ENCODE measurements at regions not wholly inside any gene's neighbourhood (a gene's known extent, or its start where the extent isn't known, plus 50 kb on each side); places are given as distances from the start of the nearest gene placed in this dataset.

GRCh38 chr1:208929575-208929974 lies 653.9 kb upstream of the CAMK1G start:
- H3K4me1 ChIP-seq (ENCODE audit: control insufficient read depth in 1 of 2, insufficient read depth in 2 of 2, low read length in 2 of 2), result no peaks in the 10 kb centered on the region
- H3K27me3 ChIP-seq (ENCODE audit: control insufficient read depth in 1 of 2, insufficient read depth in 2 of 2, low read length in 1 of 2), result peaks cover 0 to 1% of the 10 kb centered on the region in 2 donors
- intact Hi-C loops (cut with DNase I), result no loop called here
- no peak for DNase-seq
- no peak overlapping the region for H3K4me3 ChIP-seq (ENCODE audit: low read length in 2 of 2)
- H3K9me3 ChIP-seq (ENCODE audit: control insufficient read depth, low read length), result peaks cover 2% of the 10 kb centered on the region
- no peak overlapping the region for H3K27ac ChIP-seq (ENCODE audit: low read depth in 1 of 2, low read length in 2 of 2)
- ATAC-seq (ENCODE audit: low FRiP score), result no peak
- 19 to 34% methylated on average over 3 of the region's 3 CpGs for WGBS, 2 donors
- H3K36me3 ChIP-seq (ENCODE audit: control insufficient read depth in 1 of 2, insufficient read depth in 2 of 2, low read length in 1 of 2), result no peaks in the 10 kb centered on the region

- ATAC-seq (ENCODE audit: low FRiP score) (no peak), DNase-seq (no peak)
- Histone ChIP-seq H3K27me3 (ENCODE audit: control insufficient read depth in 1 of 2, insufficient read depth in 2 of 2, low read length in 1 of 2) (peaks cover 0 to 1% of the 10 kb centered on the region in 2 donors), H3K4me1 (ENCODE audit: control insufficient read depth in 1 of 2, insufficient read depth in 2 of 2, low read length in 2 of 2) (no peaks in the 10 kb centered on the region), H3K4me3 (ENCODE audit: low read length in 2 of 2) (no peak overlapping the region), H3K9me3 (ENCODE audit: control insufficient read depth, low read length) (peaks cover 2% of the 10 kb centered on the region), H3K27ac (ENCODE audit: low read depth in 1 of 2, low read length in 2 of 2) (no peak overlapping the region), H3K36me3 (ENCODE audit: control insufficient read depth in 1 of 2, insufficient read depth in 2 of 2, low read length in 1 of 2) (no peaks in the 10 kb centered on the region)
- intact Hi-C loops (cut with DNase I), result no loop called here
- 75 to 83% methylated on average over 3 of the region's 3 CpGs for WGBS, 2 donors
Observed at GRCh38 chr1:208931936-208932335, 651.6 kb upstream of the CAMK1G start.

- DNase-seq (no peak), ATAC-seq (ENCODE audit: low FRiP score) (no peak)
- WGBS, 2 donors, result 82 to 90% methylated on average over 3 of the region's 3 CpGs
Observed at GRCh38 chr1:208933984-208934525, 649.5 kb upstream of the CAMK1G start.

DNA sequence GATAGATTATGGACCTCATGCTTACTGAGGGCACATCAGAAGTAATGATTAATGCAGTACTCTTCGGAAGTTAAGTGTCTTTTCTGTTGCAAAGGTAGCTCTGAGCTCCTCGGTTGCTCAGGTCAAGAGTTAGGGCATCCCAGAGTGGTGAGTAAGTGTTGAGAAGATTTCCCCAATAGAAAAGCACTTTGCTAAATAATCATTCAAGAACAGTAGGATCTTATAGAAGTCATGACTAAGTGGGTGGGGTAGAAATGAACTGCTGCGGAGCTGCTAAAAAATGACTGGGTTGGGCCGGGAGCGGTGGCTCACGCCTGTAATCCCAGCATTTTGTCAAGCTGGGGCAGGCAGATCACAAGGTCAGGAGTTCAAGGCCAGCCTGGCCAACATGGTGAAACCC lies 648.6 kb upstream of the CAMK1G start:
- 95 to 97% methylated on average over 6 of the region's 6 CpGs for WGBS, 2 donors

More at GRCh38 chr1:208933984-208934525, 649.5 kb upstream of the CAMK1G start:
- Histone ChIP-seq H3K9me3 (ENCODE audit: control insufficient read depth, low read length) (peaks cover 2% of the 10 kb centered on the region), H3K27ac (ENCODE audit: low read depth in 1 of 2, low read length in 2 of 2) (no peak overlapping the region), H3K4me1 (ENCODE audit: control insufficient read depth in 1 of 2, insufficient read depth in 2 of 2, low read length in 2 of 2) (no peaks in the 10 kb centered on the region), H3K4me3 (ENCODE audit: low read length in 2 of 2) (no peak overlapping the region), H3K27me3 (ENCODE audit: control insufficient read depth in 1 of 2, insufficient read depth in 2 of 2, low read length in 1 of 2) (peaks cover 0 to 1% of the 10 kb centered on the region in 2 donors), H3K36me3 (ENCODE audit: control insufficient read depth in 1 of 2, insufficient read depth in 2 of 2, low read length in 1 of 2) (no peaks in the 10 kb centered on the region)
- intact Hi-C loops (cut with DNase I), result no loop called here

GRCh38 chr1:208935517-208936187 lies 647.9 kb upstream of the CAMK1G start:
- no peak overlapping the region for H3K4me3 ChIP-seq (ENCODE audit: low read length in 2 of 2)
- ATAC-seq (ENCODE audit: low FRiP score) (no peak), DNase-seq (no peak)
- H3K27me3 ChIP-seq (ENCODE audit: control insufficient read depth in 1 of 2, insufficient read depth in 2 of 2, low read length in 1 of 2), result no peaks in the 10 kb centered on the region
- H3K9me3 ChIP-seq (ENCODE audit: control insufficient read depth, low read length), result peaks cover 2% of the 10 kb centered on the region
- WGBS, 2 donors, result 58 to 60% methylated on average over 3 of the region's 3 CpGs
- intact Hi-C loops (cut with DNase I), result no loop called here
- no peaks in the 10 kb centered on the region for H3K4me1 ChIP-seq (ENCODE audit: control insufficient read depth in 1 of 2, insufficient read depth in 2 of 2, low read length in 2 of 2)
- no peaks in the 10 kb centered on the region for H3K36me3 ChIP-seq (ENCODE audit: control insufficient read depth in 1 of 2, insufficient read depth in 2 of 2, low read length in 1 of 2)
- no peak overlapping the region for H3K27ac ChIP-seq (ENCODE audit: low read depth in 1 of 2, low read length in 2 of 2)

More for the DNA sequence above, 648.6 kb upstream of the CAMK1G start:
- Histone ChIP-seq H3K4me3 (ENCODE audit: low read length in 2 of 2) (no peak overlapping the region), H3K27ac (ENCODE audit: low read depth in 1 of 2, low read length in 2 of 2) (no peak overlapping the region), H3K27me3 (ENCODE audit: control insufficient read depth in 1 of 2, insufficient read depth in 2 of 2, low read length in 1 of 2) (peaks cover 0 to 1% of the 10 kb centered on the region in 2 donors), H3K36me3 (ENCODE audit: control insufficient read depth in 1 of 2, insufficient read depth in 2 of 2, low read length in 1 of 2) (no peaks in the 10 kb centered on the region), H3K4me1 (ENCODE audit: control insufficient read depth in 1 of 2, insufficient read depth in 2 of 2, low read length in 2 of 2) (no peaks in the 10 kb centered on the region), H3K9me3 (ENCODE audit: control insufficient read depth, low read length) (peaks cover 2% of the 10 kb centered on the region)
- intact Hi-C loops (cut with DNase I), result no loop called here
- DNase-seq (no peak), ATAC-seq (ENCODE audit: low FRiP score) (no peak)

DNA sequence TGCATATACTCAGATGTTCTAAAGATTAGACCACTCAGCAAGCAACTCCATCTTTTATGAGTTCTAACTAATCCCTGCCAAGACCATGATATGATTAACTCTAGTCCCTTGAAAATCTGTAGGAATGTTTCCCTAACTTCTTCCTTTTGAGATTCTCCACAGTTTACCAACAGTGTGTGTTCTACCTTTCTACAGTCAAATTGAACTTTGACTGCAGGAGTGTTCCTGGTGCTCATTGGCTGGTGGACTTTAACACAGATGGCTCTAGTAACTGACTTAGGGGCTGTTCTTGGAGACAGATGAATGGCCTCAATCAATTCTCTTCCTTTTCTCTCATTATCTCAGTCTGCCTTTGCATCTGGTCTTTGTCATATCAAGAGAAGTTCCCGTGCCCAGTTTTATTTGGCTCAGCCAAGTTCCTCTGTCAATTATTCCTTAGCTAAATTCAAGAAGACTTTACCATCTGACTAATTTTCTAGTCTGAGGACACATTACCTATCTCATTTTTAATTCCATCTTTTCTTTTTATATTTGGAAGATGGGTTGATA lies 643.9 kb upstream of the CAMK1G start:
- H3K9me3 ChIP-seq (ENCODE audit: control insufficient read depth, low read length), result no peaks in the 10 kb centered on the region
- no peaks in the 10 kb centered on the region for H3K36me3 ChIP-seq (ENCODE audit: control insufficient read depth in 1 of 2, insufficient read depth in 2 of 2, low read length in 1 of 2)
- no peaks in the 10 kb centered on the region for H3K27me3 ChIP-seq (ENCODE audit: control insufficient read depth in 1 of 2, insufficient read depth in 2 of 2, low read length in 1 of 2)
- H3K27ac ChIP-seq (ENCODE audit: low read depth in 1 of 2, low read length in 2 of 2), result no peak overlapping the region
- no peaks in the 10 kb centered on the region for H3K4me1 ChIP-seq (ENCODE audit: control insufficient read depth in 1 of 2, insufficient read depth in 2 of 2, low read length in 2 of 2)
- DNase-seq (no peak), ATAC-seq (ENCODE audit: low FRiP score) (no peak)
- WGBS, 2 donors, result 31 to 41% methylated on average over 1 of the region's 1 CpG
- intact Hi-C loops (cut with DNase I), result no loop called here
- no peak overlapping the region for H3K4me3 ChIP-seq (ENCODE audit: low read length in 2 of 2)

DNA sequence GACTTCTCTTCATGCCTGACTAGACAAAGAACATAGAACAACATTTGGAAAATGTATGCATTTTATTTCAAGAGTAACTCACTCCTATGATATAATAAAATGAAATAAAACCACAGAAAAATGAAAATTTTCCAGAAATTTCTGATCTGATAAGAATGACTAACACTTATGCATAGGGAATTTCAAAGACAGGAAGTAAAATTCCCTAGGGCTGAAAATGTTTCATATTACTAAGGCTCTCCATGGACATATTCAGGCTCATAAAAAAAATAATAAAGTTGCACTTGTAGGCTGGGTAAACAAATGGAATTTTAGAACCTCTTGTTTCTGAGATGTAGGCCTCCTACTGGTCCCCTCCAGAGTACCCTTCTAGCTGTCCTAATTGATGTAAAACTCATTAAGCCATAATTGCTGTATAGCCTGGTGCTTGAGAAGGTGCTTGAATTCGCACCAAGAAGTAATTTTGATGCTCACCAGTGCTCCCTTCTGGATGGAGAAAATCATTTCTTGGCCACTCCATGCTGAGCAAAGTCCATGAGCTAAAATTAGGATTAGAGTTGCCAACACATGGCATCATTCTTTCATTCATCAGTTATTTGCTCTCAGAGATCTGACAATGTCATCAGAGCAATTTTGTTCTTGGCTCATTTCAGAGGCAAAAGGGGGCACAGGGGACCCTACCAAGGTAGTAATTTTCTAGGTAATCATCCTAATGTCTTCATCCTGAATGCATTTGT lies 641.0 kb upstream of the CAMK1G start:
- WGBS, 2 donors, result 96 to 97% methylated on average over 1 of the region's 1 CpG
- no peak for DNase-seq
- H3K27ac ChIP-seq (ENCODE audit: low read depth in 1 of 2, low read length in 2 of 2), result no peak overlapping the region
- no peak overlapping the region for H3K4me3 ChIP-seq (ENCODE audit: low read length in 2 of 2)
- intact Hi-C loops (cut with DNase I), result no loop called here
- H3K4me1 ChIP-seq (ENCODE audit: control insufficient read depth in 1 of 2, insufficient read depth in 2 of 2, low read length in 2 of 2), result no peaks in the 10 kb centered on the region
- no peak for ATAC-seq (ENCODE audit: low FRiP score)
- no peaks in the 10 kb centered on the region for H3K36me3 ChIP-seq (ENCODE audit: control insufficient read depth in 1 of 2, insufficient read depth in 2 of 2, low read length in 1 of 2)
- no peaks in the 10 kb centered on the region for H3K9me3 ChIP-seq (ENCODE audit: control insufficient read depth, low read length)
- no peaks in the 10 kb centered on the region for H3K27me3 ChIP-seq (ENCODE audit: control insufficient read depth in 1 of 2, insufficient read depth in 2 of 2, low read length in 1 of 2)

DNA sequence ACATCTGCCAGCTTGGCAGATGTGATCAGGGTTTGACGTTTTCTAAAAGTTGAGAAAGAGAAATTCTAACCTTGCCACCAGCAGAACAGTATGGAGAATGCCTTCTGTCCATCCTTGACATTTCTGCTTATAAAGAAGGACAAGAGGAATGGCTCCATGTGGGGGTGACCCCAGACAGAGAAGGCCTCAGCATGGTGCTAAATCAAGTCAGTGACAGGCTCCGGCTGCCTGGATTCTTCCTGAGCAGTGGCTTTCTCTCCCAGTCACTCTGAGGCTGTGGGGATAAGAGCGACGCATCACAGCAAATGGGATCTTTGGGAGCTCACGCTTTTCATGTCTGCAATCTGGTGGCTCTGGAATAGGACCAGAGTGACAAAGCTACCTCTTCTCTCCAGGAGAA lies 640.2 kb upstream of the CAMK1G start:
- 88 to 92% methylated on average over 5 of the region's 5 CpGs for whole genome bisulfite sequencing, 2 donors
- Histone ChIP-seq H3K4me3 (ENCODE audit: low read length in 2 of 2) (no peak overlapping the region), H3K4me1 (ENCODE audit: control insufficient read depth in 1 of 2, insufficient read depth in 2 of 2, low read length in 2 of 2) (no peaks in the 10 kb centered on the region), H3K27ac (ENCODE audit: low read depth in 1 of 2, low read length in 2 of 2) (no peak overlapping the region), H3K9me3 (ENCODE audit: control insufficient read depth, low read length) (no peaks in the 10 kb centered on the region), H3K36me3 (ENCODE audit: control insufficient read depth in 1 of 2, insufficient read depth in 2 of 2, low read length in 1 of 2) (no peaks in the 10 kb centered on the region), H3K27me3 (ENCODE audit: control insufficient read depth in 1 of 2, insufficient read depth in 2 of 2, low read length in 1 of 2) (no peaks in the 10 kb centered on the region)
- DNase-seq (no peak), ATAC-seq (ENCODE audit: low FRiP score) (no peak)
- intact Hi-C loops (cut with DNase I), result no loop called here
